ENCODE measurements at regions not wholly inside any gene's neighbourhood (a gene's known extent, or its start where the extent isn't known, plus 50 kb on each side); places are given as distances from the start of the nearest gene placed in this dataset.

DNA sequence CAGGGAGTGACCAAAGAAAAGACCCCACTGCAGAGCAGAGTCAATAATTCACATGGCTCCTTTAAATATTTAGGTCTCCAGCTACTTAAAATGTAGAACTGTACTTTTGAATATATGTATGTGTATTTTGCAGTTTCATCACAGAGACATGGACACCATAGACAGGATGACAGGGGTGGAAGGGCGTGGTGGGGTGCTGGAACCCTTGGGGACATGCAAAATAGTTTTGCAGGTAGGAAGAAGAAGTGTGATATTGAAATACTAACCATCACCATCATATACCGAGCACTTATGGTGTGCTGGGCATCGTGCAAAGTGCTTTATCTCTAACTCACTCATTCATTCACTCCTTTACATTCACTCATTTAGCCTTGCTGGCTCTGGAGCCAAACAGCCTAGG lies 72.5 kb upstream of the IGSF21 start:
- no peak overlapping the region for H3K4me3 ChIP-seq
- TF ChIP-seq, protein P1, sequence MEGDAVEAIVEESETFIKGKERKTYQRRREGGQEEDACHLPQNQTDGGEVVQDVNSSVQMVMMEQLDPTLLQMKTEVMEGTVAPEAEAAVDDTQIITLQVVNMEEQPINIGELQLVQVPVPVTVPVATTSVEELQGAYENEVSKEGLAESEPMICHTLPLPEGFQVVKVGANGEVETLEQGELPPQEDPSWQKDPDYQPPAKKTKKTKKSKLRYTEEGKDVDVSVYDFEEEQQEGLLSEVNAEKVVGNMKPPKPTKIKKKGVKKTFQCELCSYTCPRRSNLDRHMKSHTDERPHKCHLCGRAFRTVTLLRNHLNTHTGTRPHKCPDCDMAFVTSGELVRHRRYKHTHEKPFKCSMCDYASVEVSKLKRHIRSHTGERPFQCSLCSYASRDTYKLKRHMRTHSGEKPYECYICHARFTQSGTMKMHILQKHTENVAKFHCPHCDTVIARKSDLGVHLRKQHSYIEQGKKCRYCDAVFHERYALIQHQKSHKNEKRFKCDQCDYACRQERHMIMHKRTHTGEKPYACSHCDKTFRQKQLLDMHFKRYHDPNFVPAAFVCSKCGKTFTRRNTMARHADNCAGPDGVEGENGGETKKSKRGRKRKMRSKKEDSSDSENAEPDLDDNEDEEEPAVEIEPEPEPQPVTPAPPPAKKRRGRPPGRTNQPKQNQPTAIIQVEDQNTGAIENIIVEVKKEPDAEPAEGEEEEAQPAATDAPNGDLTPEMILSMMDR (IDR thresholded peaks at IDR 0.05), result no peak
- H3K27ac ChIP-seq, result no peak overlapping the region
- no peak for DNase-seq (ENCODE audit: low spot score)

DNA sequence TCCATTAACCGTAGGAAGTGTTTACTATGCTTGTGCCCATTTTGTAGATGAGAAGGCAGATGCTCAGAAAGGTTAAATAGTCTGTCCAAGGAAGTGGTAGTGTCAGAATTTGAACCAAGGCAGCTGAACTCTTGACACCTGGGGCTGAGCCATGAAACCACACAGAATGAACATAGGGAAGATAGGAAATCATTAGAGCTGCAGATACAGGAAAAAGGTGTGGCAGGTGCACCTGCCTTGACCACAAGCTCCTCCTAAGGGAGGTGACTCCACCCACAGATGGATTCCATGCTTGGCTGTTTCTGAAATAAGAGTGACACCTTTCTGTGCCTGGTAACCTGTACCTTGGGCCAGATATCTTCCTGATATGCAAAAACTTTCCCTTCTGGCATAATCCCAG lies 69.9 kb upstream of the IGSF21 start:
- H3K4me3 ChIP-seq, result no peak overlapping the region
- no peak overlapping the region for H3K27ac ChIP-seq
- TF ChIP-seq, protein P1 (IDR thresholded peaks at IDR 0.05), result no peak
- no peak for DNase-seq (ENCODE audit: low spot score)

DNA sequence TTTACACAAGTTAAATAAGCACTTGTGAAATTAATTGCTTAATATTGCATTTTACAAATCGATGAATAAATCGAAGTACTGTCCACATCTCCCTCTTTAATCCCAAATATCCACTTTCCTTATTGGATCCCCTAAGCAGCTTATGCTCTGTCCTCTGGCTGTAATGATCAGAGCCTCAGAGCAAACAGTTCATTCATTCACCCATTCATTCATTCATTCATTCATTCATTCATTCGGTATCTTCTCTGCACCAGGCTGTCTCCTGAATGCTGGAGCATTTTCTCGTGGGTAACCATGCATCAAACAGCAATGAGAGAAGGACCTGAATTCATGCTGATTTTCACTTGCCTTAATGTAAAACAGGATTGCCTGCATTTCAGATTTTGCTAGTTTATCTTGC lies 69.5 kb upstream of the IGSF21 start:
- H3K27ac ChIP-seq, result no peak overlapping the region
- H3K4me3 ChIP-seq, result no peak overlapping the region
- no peak for DNase-seq (ENCODE audit: low spot score)
- TF ChIP-seq, protein P1 (IDR thresholded peaks at IDR 0.05), result no peak

DNA sequence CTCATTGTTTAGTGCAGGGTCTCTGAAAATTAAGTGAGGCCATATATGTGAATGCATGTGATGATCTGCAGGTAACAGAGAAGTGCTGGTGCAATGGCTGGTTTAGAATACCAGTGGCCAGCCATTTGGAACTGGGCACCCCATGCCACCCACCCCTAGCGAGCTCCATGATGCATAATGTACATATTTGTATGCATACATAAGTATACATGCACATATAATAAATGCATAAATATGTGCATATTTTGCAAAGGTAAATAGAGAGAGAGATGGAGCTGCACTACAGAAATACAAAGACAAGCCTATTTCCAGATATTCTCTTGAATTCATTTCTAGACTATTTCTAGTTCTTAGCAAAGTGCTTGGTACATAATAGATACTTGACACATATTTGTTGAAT lies 68.5 kb upstream of the IGSF21 start:
- no peak for DNase-seq (ENCODE audit: low spot score)
- no peak overlapping the region for H3K27ac ChIP-seq
- no peak overlapping the region for H3K4me3 ChIP-seq
- TF ChIP-seq, protein P1 (IDR thresholded peaks at IDR 0.05), result no peak

DNA sequence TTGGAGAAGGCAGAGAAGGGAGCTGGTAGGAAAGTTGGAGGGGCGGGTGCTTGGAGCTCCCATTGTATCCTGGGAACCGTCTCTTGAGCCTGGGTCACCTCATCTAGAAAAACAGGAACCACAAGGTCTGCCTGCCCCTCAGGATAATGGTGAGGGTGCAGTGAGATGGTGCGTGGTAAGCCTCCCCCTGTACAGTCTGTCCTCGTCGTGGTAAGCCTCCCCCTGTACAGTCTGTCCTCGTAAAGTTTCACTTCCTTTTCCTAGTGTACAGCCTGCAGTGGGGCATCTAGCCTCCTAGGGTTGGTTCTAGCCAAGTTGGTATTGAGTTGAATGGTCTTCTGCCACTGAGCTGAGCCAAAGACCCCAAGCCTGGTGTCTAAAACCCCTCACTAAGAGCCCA lies 66.5 kb upstream of the IGSF21 start:
- TF ChIP-seq, protein P1 (IDR thresholded peaks at IDR 0.05), result no peak
- no peak for DNase-seq (ENCODE audit: low spot score)
- no peak overlapping the region for H3K4me3 ChIP-seq
- peak overlapping the region in 1 of 2 donors; percentile 48 for H3K27ac ChIP-seq

DNA sequence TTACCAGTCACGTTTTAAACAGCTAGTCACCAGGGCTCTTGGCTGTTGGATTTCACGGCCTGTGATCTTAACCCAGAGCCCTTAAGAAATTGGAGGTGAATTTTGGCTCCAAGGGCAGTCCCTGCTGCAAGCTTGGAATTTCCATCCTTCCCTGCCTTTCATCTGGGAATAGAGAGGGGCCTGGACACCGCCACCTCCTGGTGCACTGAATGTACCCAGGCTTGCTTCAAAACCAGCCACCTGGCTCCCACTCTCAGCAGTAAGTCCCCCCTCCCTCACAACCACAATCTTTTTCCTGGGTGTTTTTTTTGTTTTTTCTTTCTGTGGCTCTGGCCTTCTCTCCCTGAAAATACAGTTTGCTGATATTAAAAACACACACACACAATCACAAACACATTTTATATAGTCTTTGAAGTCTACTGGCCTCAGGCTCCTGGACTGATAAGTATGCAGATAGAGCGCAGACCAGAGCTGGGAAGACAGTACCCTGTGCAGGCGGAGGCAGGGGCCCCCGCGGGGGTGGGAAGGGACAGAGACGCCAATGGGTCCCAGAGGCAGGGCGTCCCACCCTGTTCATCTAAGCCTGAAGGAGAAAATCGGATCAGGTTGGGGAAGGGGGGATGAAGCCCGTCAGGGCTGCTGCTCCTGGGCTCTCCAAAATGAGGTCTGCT lies 65.8 kb upstream of the IGSF21 start:
- no peak for DNase-seq (ENCODE audit: low spot score)

DNA sequence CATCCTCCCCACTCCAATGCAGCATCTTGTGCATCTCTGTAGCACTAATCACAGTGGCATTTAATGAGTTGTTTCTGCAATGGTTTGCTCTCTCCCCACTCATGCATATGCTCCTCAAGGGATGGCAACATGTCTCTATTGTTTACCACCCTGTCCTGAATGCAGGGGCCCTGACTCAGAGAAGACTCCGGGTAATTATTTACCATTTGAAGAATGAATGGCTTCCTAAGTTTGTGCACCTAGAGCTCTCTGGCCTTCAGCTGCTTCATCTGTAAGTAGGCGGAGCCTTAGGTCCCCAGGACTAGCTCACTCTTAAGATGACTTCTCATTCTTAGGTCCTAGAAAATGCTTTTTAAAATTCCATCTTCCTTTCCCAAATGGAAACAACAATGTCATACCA lies 63.7 kb upstream of the IGSF21 start:
- Histone ChIP-seq H3K4me3 (no peak overlapping the region), H3K27ac (no peak overlapping the region)
- no peak for DNase-seq (ENCODE audit: low spot score)
- TF ChIP-seq, protein P1 (IDR thresholded peaks at IDR 0.05), result no peak

More for the DNA sequence above, 65.8 kb upstream of the IGSF21 start:
- no peak overlapping the region for H3K4me3 ChIP-seq
- peak overlapping the region in 1 of 2 donors; percentile 48 for H3K27ac ChIP-seq
- TF ChIP-seq, protein P1 (IDR thresholded peaks at IDR 0.05), result no peak
